RWPE2 (cell line): ENCODE measurements at regions not wholly inside any gene's neighbourhood (a gene's known extent, or its start where the extent isn't known, plus 50 kb on each side); places are given as distances from the start of the nearest gene placed in this dataset.

Experiments used
- ATAC-seq: fragments of 200-7000 bp; cut with Tn5 transposase; 3 replicates; pipeline ENCODE4 v1.9.1; 2021; ENCODE audit warnings: low read depth
- DNase-seq: peaks from one replicate; pipeline ENCODE4 v3.0.0-alpha.2; 2020; ENCODE audit warnings: low spot score
- H3K27ac ChIP-seq: fragments of 450-650 bp; 2 replicates; pipeline ENCODE4 v1.5.1; 2017; ENCODE audit warnings: mild to moderate bottlenecking; ENCODE audit not compliant: poor library complexity, severe bottlenecking
- H3K27me3 ChIP-seq: fragments of 250-450 bp; sonication (Bioruptor Pico); 2 replicates; pipeline ENCODE4 v1.5.1; 2021; ENCODE audit warnings: mild to moderate bottlenecking, moderate library complexity; ENCODE audit not compliant: insufficient read depth, poor library complexity, severe bottlenecking
- H3K36me3 ChIP-seq: fragments of 250-450 bp; sonication (Bioruptor Pico); 2 replicates; pipeline ENCODE4 v1.5.1; 2020; ENCODE audit warnings: low read depth, mild to moderate bottlenecking, moderate library complexity
- H3K4me1 ChIP-seq: fragments of 250-450 bp; sonication (Bioruptor Pico); 2 replicates; pipeline ENCODE4 v1.5.1; 2021; ENCODE audit warnings: mild to moderate bottlenecking, moderate library complexity; ENCODE audit not compliant: insufficient read depth, poor library complexity, severe bottlenecking
- H3K4me3 ChIP-seq: fragments of 250-450 bp; sonication (Bioruptor Pico); 2 replicates; pipeline ENCODE4 v1.5.1; 2021; ENCODE audit warnings: mild to moderate bottlenecking, moderate library complexity; ENCODE audit not compliant: severe bottlenecking
- H3K9me3 ChIP-seq: fragments of 250-450 bp; sonication (Bioruptor Pico); 2 replicates; pipeline ENCODE4 v1.5.1; 2021; ENCODE audit warnings: mild to moderate bottlenecking, moderate library complexity; ENCODE audit not compliant: severe bottlenecking
- CTCF ChIP-seq: fragments of 450-650 bp; IDR thresholded peaks from one replicate; pipeline ENCODE4 v1.5.1; 2017; ENCODE audit warnings: mild to moderate bottlenecking, moderate library complexity; ENCODE audit not compliant: poor library complexity, severe bottlenecking

GRCh38 chr6:11648436-11648775, 110.9 kb downstream of the TMEM170B start:
- Histone ChIP-seq H3K36me3 (no peaks in the 10 kb centered on the region), H3K27ac (no peak overlapping the region), H3K4me3 (no peak overlapping the region), H3K27me3 (no peaks in the 10 kb centered on the region), H3K4me1 (peaks cover 10% of the 10 kb centered on the region), H3K9me3 (no peaks in the 10 kb centered on the region)
- TF ChIP-seq CTCF = no peak
- ATAC-seq (no peak), DNase-seq (no peak)

GRCh38 chr6:11648889-11649288, 111.3 kb downstream of the TMEM170B start:
- TF ChIP-seq CTCF = no peak
- Histone ChIP-seq H3K4me3 (no peak overlapping the region), H3K36me3 (no peaks in the 10 kb centered on the region), H3K9me3 (no peaks in the 10 kb centered on the region), H3K27ac (no peak overlapping the region), H3K27me3 (no peaks in the 10 kb centered on the region), H3K4me1 (peaks cover 10% of the 10 kb centered on the region)
- DNase-seq (no peak), ATAC-seq (no peak)

- no peak for TF ChIP-seq CTCF
- no peak overlapping the region for H3K4me3 ChIP-seq
- DNase-seq (no peak), ATAC-seq (peak; percentile 49)
- peaks cover 10% of the 10 kb centered on the region for H3K4me1 ChIP-seq
- peak overlapping the region; percentile 5 for H3K27ac ChIP-seq
- no peaks in the 10 kb centered on the region for H3K36me3 ChIP-seq
- H3K9me3 ChIP-seq = no peaks in the 10 kb centered on the region
- no peaks in the 10 kb centered on the region for H3K27me3 ChIP-seq
Observed at GRCh38 chr6:11650025-11650696, 112.6 kb downstream of the TMEM170B start.

GRCh38 chr6:11650711-11651110, 113.2 kb downstream of the TMEM170B start:
- H3K36me3 ChIP-seq = no peaks in the 10 kb centered on the region
- ATAC-seq = peak; percentile 43; the same call in 1 of the 3 replicates

More at GRCh38 chr6:11650711-11651110, 113.2 kb downstream of the TMEM170B start:
- Histone ChIP-seq H3K27me3 (no peaks in the 10 kb centered on the region), H3K4me1 (peaks cover 10% of the 10 kb centered on the region), H3K9me3 (no peaks in the 10 kb centered on the region), H3K27ac (peak overlapping the region; percentile 5), H3K4me3 (no peak overlapping the region)
- no peak for DNase-seq
- no peak for TF ChIP-seq CTCF
